Caco-2 (cell line): ENCODE measurements at regions not wholly inside any gene's neighbourhood (a gene's known extent, or its start where the extent isn't known, plus 50 kb on each side); places are given as distances from the start of the nearest gene placed in this dataset.

Source experiments
- BruUV-seq: library from RNA; stranded (reverse); fragments of 400-500 nt; replicated peaks from 2 replicates; lab custom pipeline; 2021; lab: Mats Ljungman, UMichigan
- CTCF ChIA-PET: fragments of 300-600 bp; sonication (Branson Sonifier 250); formaldehyde crosslinking; loops from one replicate; lab custom pipeline; 2022; ENCODE audit warnings: antibody characterized with exemption; lab: Charles Lee
- POLR2A ChIA-PET: fragments of 300-600 bp; sonication (Branson Sonifier 250); formaldehyde crosslinking; loops from one replicate; lab custom pipeline; 2022; ENCODE audit warnings: antibody characterized with exemption; lab: Charles Lee
- DNase-seq, 2 experiments: peaks; one replicate each; pipeline versions ENCODE4 v3.0.0 to v3.0.0-alpha.2; 2020 to 2022
- H3K27me3 ChIP-seq: replicated peaks from 2 replicates; pipeline ENCODE4 v1.6.0; 2011; ENCODE audit warnings: low read length; ENCODE audit not compliant: control insufficient read depth, insufficient read depth
- H3K36me3 ChIP-seq: 2 replicates; pipeline ENCODE4 v1.5.1; 2011; ENCODE audit warnings: low read length; ENCODE audit not compliant: control insufficient read depth, insufficient read depth
- H3K4me1 ChIP-seq: fragments of 250-450 bp; sonication (Bioruptor Pico); 2 replicates; pipeline ENCODE4 v1.5.1; 2020; ENCODE audit warnings: mild to moderate bottlenecking
- H3K4me3 ChIP-seq: 2 replicates; pipeline ENCODE4 v1.5.1; 2011; ENCODE audit warnings: low read depth, mild to moderate bottlenecking, control low read depth, low read length
- H3K9me3 ChIP-seq: fragments of 250-450 bp; sonication (Bioruptor Pico); 2 replicates; pipeline ENCODE4 v1.5.1; 2020; ENCODE audit warnings: mild to moderate bottlenecking, moderate library complexity
- H3K27ac Mint-ChIP-seq: one replicate; pipeline ENCODE4 v1.8.0; 2022; ENCODE audit warnings: mixed read lengths; ENCODE audit not compliant: unreplicated experiment
- H3K27me3 Mint-ChIP-seq: one replicate; pipeline ENCODE4 v1.8.0; 2022; ENCODE audit warnings: mixed read lengths; ENCODE audit not compliant: insufficient read depth, unreplicated experiment
- H3K36me3 Mint-ChIP-seq: one replicate; pipeline ENCODE4 v1.8.0; 2022; ENCODE audit warnings: mild to moderate bottlenecking, mixed read lengths; ENCODE audit not compliant: insufficient read depth, unreplicated experiment
- H3K4me1 Mint-ChIP-seq: one replicate; pipeline ENCODE4 v1.8.0; 2022; ENCODE audit warnings: low read depth, mixed read lengths; ENCODE audit not compliant: unreplicated experiment
- H3K4me3 Mint-ChIP-seq: one replicate; pipeline ENCODE4 v1.8.0; 2022; ENCODE audit warnings: mild to moderate bottlenecking, moderate library complexity, mixed read lengths; ENCODE audit not compliant: unreplicated experiment
- H3K9me3 Mint-ChIP-seq: one replicate; pipeline ENCODE4 v1.8.0; 2022; ENCODE audit warnings: mixed read lengths; ENCODE audit not compliant: unreplicated experiment
- intact Hi-C: fragments of 100-400 bp; cut with micrococcal nuclease; formaldehyde crosslinking; loops from one replicate; pipeline ENCODE4 v1.10.0; 2022; ENCODE audit not compliant: unreplicated experiment
- TF ChIP-seq, protein P1 (sequence below), 2 experiments: fragments of 200-600 bp in 1 of 2; IDR thresholded peaks; 1 replicate in 1 of 2; 2 replicates in 1 of 2; pipeline versions ENCODE4 v1.5.1 to v1.8.0; 2011 to 2022; ENCODE audit warnings: antibody characterized with exemption in 1 of 2, control low read depth in 1 of 2, inconsistent platforms in 1 of 2, low read depth in 1 of 2, low read length in 1 of 2, mild to moderate bottlenecking in 1 of 2, moderate library complexity in 1 of 2; ENCODE audit not compliant: insufficient read depth in 1 of 2, severe bottlenecking in 1 of 2, unreplicated experiment in 1 of 2

DNA sequence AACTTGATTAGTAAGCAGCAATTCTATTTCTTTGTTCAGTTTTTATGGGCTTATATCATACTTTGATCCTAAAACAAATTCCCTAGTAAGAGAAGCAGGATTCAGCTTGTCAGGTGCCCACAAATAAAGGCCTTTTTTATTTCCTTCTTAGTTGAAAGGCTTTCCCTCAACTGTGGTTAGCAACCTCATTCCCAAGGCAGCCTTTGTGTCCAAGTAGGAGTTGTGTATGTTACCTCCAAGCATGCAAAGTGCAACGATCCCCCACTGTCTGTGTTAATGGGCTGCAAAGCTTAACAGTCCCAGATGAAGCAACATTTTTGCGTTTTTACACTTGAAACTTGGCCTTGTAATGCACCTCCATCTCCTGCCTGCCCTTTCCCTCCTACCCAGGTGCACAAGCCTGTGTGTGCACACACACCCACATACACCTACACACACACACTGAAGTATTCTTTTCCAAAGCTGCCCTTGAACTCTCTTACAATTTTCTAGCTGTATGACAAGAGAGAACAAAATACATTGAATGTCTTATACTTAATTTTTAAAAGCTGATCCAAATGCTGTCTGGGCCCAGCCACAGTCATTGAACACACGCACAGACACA lies 278.2 kb downstream of the SNX13 start:
- intact Hi-C loops: no loop called here
- Histone ChIP-seq H3K36me3 (no peaks in the 10 kb centered on the region), H3K4me1 (no peaks in the 10 kb centered on the region), H3K9me3 (no peaks in the 10 kb centered on the region), H3K27me3 (no peaks in the 10 kb centered on the region), H3K4me3 (no peak overlapping the region)
- no peak overlapping the region for H3K27ac Mint-ChIP-seq
- ChIA-PET POLR2A (no interaction called here), CTCF (interaction anchor here (1.4 kb wide), 1 partner anchor 19 kb away, joined by 4 read pairs; no protein-coding TSS in a partner anchor)
- H3K4me3 Mint-ChIP-seq: no peak overlapping the region
- TF ChIP-seq, protein P1, sequence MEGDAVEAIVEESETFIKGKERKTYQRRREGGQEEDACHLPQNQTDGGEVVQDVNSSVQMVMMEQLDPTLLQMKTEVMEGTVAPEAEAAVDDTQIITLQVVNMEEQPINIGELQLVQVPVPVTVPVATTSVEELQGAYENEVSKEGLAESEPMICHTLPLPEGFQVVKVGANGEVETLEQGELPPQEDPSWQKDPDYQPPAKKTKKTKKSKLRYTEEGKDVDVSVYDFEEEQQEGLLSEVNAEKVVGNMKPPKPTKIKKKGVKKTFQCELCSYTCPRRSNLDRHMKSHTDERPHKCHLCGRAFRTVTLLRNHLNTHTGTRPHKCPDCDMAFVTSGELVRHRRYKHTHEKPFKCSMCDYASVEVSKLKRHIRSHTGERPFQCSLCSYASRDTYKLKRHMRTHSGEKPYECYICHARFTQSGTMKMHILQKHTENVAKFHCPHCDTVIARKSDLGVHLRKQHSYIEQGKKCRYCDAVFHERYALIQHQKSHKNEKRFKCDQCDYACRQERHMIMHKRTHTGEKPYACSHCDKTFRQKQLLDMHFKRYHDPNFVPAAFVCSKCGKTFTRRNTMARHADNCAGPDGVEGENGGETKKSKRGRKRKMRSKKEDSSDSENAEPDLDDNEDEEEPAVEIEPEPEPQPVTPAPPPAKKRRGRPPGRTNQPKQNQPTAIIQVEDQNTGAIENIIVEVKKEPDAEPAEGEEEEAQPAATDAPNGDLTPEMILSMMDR (IDR thresholded peaks at IDR 0.05; ENCODE audit: insufficient read depth in 1 of 2, low read depth in 1 of 2, low read length in 1 of 2, severe bottlenecking in 1 of 2, unreplicated experiment in 1 of 2): no peak
- peaks cover 20% of the 10 kb centered on the region for H3K9me3 Mint-ChIP-seq
- H3K4me1 Mint-ChIP-seq: no peaks in the 10 kb centered on the region
- DNase-seq: no peak
- no TSS peak for BruUV-seq
- H3K36me3 Mint-ChIP-seq: no peaks in the 10 kb centered on the region
- no peaks in the 10 kb centered on the region for H3K27me3 Mint-ChIP-seq

DNA sequence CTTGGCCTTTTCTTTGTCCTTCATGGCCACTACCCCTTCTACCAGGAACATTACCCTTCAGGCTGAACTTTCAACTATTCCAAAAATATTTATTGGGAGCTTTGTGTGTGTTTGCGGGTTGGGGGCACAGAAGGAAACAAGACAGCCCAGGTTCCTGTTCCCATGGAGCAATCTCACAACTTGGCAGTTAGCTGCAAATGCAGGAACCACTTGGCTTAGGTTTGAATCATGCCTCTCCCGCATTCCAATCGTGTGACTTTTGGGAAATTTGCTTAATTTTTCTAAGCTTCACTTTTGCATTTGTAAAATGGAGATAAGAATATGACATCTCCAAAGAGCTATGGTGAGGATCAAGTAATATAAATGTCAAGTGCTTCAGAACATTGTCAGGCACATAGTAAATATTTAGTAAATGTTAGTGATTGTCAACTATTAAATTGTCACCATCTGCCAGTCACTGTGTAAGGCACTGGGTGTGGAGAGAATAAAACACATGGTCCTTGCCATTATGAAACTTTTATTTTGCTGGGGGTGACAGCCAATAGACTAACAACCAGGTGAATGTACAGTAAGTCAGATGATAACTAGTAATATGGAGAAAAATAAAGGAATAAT lies 277.1 kb downstream of the SNX13 start:
- no peaks in the 10 kb centered on the region for H3K27me3 ChIP-seq
- H3K4me1 ChIP-seq: no peaks in the 10 kb centered on the region
- DNase-seq: no peak
- intact Hi-C loops: no loop called here
- Mint-ChIP-seq H3K27ac (no peak overlapping the region), H3K27me3 (no peaks in the 10 kb centered on the region), H3K4me1 (no peaks in the 10 kb centered on the region), H3K4me3 (no peak overlapping the region), H3K36me3 (no peaks in the 10 kb centered on the region), H3K9me3 (peaks cover 16% of the 10 kb centered on the region)
- TF ChIP-seq, protein P1 (IDR thresholded peaks at IDR 0.05; ENCODE audit: insufficient read depth in 1 of 2, low read depth in 1 of 2, low read length in 1 of 2, severe bottlenecking in 1 of 2, unreplicated experiment in 1 of 2): no peak
- no peak overlapping the region for H3K4me3 ChIP-seq
- H3K9me3 ChIP-seq: no peaks in the 10 kb centered on the region
- CTCF ChIA-PET: interaction anchor here (1.4 kb wide), 1 partner anchor 18 kb away, joined by 4 read pairs; no protein-coding TSS in a partner anchor
- POLR2A ChIA-PET: no interaction called here
- BruUV-seq: no TSS peak
- no peaks in the 10 kb centered on the region for H3K36me3 ChIP-seq

GRCh38 chr7:17665029-17665428 lies 275.3 kb downstream of the SNX13 start:
- TF ChIP-seq, protein P1 (IDR thresholded peaks at IDR 0.05; ENCODE audit: insufficient read depth in 1 of 2, low read depth in 1 of 2, low read length in 1 of 2, severe bottlenecking in 1 of 2, unreplicated experiment in 1 of 2): no peak
- Mint-ChIP-seq H3K27me3 (no peaks in the 10 kb centered on the region), H3K36me3 (no peaks in the 10 kb centered on the region), H3K9me3 (peaks cover 15% of the 10 kb centered on the region), H3K27ac (no peak overlapping the region), H3K4me1 (no peaks in the 10 kb centered on the region), H3K4me3 (no peak overlapping the region)
- intact Hi-C loops: no loop called here
- no peaks in the 10 kb centered on the region for H3K27me3 ChIP-seq
- H3K4me3 ChIP-seq: no peak overlapping the region
- ChIA-PET POLR2A (no interaction called here), CTCF (no interaction called here)
- no peak for DNase-seq
- no peaks in the 10 kb centered on the region for H3K36me3 ChIP-seq
- no TSS peak for BruUV-seq
- no peaks in the 10 kb centered on the region for H3K9me3 ChIP-seq
- no peaks in the 10 kb centered on the region for H3K4me1 ChIP-seq
